ENCODE measurements at regions not wholly inside any gene's neighbourhood (a gene's known extent, or its start where the extent isn't known, plus 50 kb on each side); places are given as distances from the start of the nearest gene placed in this dataset.

- no peak overlapping the region for H3K27ac Mint-ChIP-seq
- no peaks in the 10 kb centered on the region for H3K36me3 Mint-ChIP-seq
- H3K4me3 Mint-ChIP-seq, result no peak overlapping the region
- no peaks in the 10 kb centered on the region for H3K27me3 Mint-ChIP-seq
- H3K9me3 Mint-ChIP-seq (ENCODE audit: low read depth), result no peaks in the 10 kb centered on the region
- H3K4me1 Mint-ChIP-seq (ENCODE audit: low read depth), result no peaks in the 10 kb centered on the region
These were observed 92.2 kb downstream of the TBX19 start for GRCh38 chr1:168372861-168373371.

GRCh38 chr1:168372307-168372706 is 91.6 kb downstream of the TBX19 start:
- H3K27me3 Mint-ChIP-seq, result no peaks in the 10 kb centered on the region
- no peak overlapping the region for H3K27ac Mint-ChIP-seq

GRCh38 chr1:168371477-168371876 is 90.8 kb downstream of the TBX19 start:
- H3K27ac Mint-ChIP-seq, result no peak overlapping the region
- H3K4me3 Mint-ChIP-seq, result no peak overlapping the region
- H3K9me3 Mint-ChIP-seq (ENCODE audit: low read depth), result no peaks in the 10 kb centered on the region
- no peaks in the 10 kb centered on the region for H3K27me3 Mint-ChIP-seq
- no peaks in the 10 kb centered on the region for H3K36me3 Mint-ChIP-seq
- H3K4me1 Mint-ChIP-seq (ENCODE audit: low read depth), result no peaks in the 10 kb centered on the region

More at GRCh38 chr1:168372307-168372706, 91.6 kb downstream of the TBX19 start:
- Mint-ChIP-seq H3K4me3 (no peak overlapping the region), H3K4me1 (ENCODE audit: low read depth) (no peaks in the 10 kb centered on the region), H3K9me3 (ENCODE audit: low read depth) (no peaks in the 10 kb centered on the region), H3K36me3 (no peaks in the 10 kb centered on the region)

- Mint-ChIP-seq H3K36me3 (no peaks in the 10 kb centered on the region), H3K4me1 (ENCODE audit: low read depth) (no peaks in the 10 kb centered on the region), H3K27me3 (no peaks in the 10 kb centered on the region), H3K9me3 (ENCODE audit: low read depth) (no peaks in the 10 kb centered on the region), H3K4me3 (no peak overlapping the region), H3K27ac (no peak overlapping the region)
These were observed 89.9 kb downstream of the TBX19 start for GRCh38 chr1:168370586-168370985.

GRCh38 chr1:168369655-168370054 is 89.0 kb downstream of the TBX19 start:
- Mint-ChIP-seq H3K9me3 (ENCODE audit: low read depth) (no peaks in the 10 kb centered on the region), H3K27me3 (no peaks in the 10 kb centered on the region), H3K27ac (no peak overlapping the region), H3K36me3 (no peaks in the 10 kb centered on the region), H3K4me3 (no peak overlapping the region), H3K4me1 (ENCODE audit: low read depth) (peaks cover 2% of the 10 kb centered on the region)

- no peaks in the 10 kb centered on the region for H3K9me3 Mint-ChIP-seq (ENCODE audit: low read depth)
- H3K36me3 Mint-ChIP-seq, result no peaks in the 10 kb centered on the region
- peaks cover 6% of the 10 kb centered on the region for H3K4me1 Mint-ChIP-seq (ENCODE audit: low read depth)
- no peak overlapping the region for H3K4me3 Mint-ChIP-seq
- H3K27me3 Mint-ChIP-seq, result no peaks in the 10 kb centered on the region
- no peak overlapping the region for H3K27ac Mint-ChIP-seq
These were observed 87.5 kb downstream of the TBX19 start for GRCh38 chr1:168368131-168368530.

- Mint-ChIP-seq H3K9me3 (ENCODE audit: low read depth) (no peaks in the 10 kb centered on the region), H3K4me3 (no peak overlapping the region), H3K4me1 (ENCODE audit: low read depth) (peaks cover 18% of the 10 kb centered on the region), H3K36me3 (no peaks in the 10 kb centered on the region), H3K27ac (no peak overlapping the region), H3K27me3 (no peaks in the 10 kb centered on the region)
These were observed 85.2 kb downstream of the TBX19 start for GRCh38 chr1:168365719-168366479.

All from activated naive CD8-positive, alpha-beta T cell (primary cell).